Neural progenitor cell (in vitro differentiated cells): ENCODE measurements at regions not wholly inside any gene's neighbourhood (a gene's known extent, or its start where the extent isn't known, plus 50 kb on each side); places are given as distances from the start of the nearest gene placed in this dataset.

Experiments used
- DNase-seq: peaks from one replicate; pipeline ENCODE4 v3.0.0-alpha.2; 2016; ENCODE audit warnings: low spot score
- H2AFZ ChIP-seq: fragments of 200-600 bp; sonication (generic); replicated peaks from 2 replicates; pipeline ENCODE4 v1.6.1; 2016; ENCODE audit warnings: antibody characterized with exemption
- H3F3A ChIP-seq: fragments of 200-600 bp; sonication (generic); 2 replicates; pipeline ENCODE4 v1.6.1; 2016; ENCODE audit warnings: antibody characterized with exemption, low read depth
- H3K27ac ChIP-seq: fragments of 200-600 bp; sonication (generic); 2 replicates; pipeline ENCODE4 v1.5.1; 2016; ENCODE audit warnings: mild to moderate bottlenecking
- H3K27me3 ChIP-seq: fragments of 200-600 bp; sonication (generic); 2 replicates; pipeline ENCODE4 v1.6.1; 2016; ENCODE audit warnings: mild to moderate bottlenecking, moderate library complexity
- H3K36me3 ChIP-seq: fragments of 200-600 bp; sonication (generic); 2 replicates; pipeline ENCODE4 v1.5.1; 2016
- H3K4me1 ChIP-seq: fragments of 200-600 bp; sonication (generic); 2 replicates; pipeline ENCODE4 v1.6.1; 2016; ENCODE audit warnings: mixed run types
- H3K4me2 ChIP-seq: fragments of 200-600 bp; sonication (generic); 2 replicates; pipeline ENCODE4 v1.6.1; 2016
- H3K4me3 ChIP-seq: fragments of 200-600 bp; sonication (generic); 2 replicates; pipeline ENCODE4 v1.5.1; 2016
- H3K79me2 ChIP-seq: fragments of 200-600 bp; sonication (generic); 2 replicates; pipeline ENCODE4 v1.6.1; 2016; ENCODE audit warnings: low read depth
- H3K9ac ChIP-seq: fragments of 200-600 bp; sonication (generic); 2 replicates; pipeline ENCODE4 v1.6.1; 2016
- H3K9me3 ChIP-seq: fragments of 200-600 bp; sonication (generic); 2 replicates; pipeline ENCODE4 v1.5.1; 2016; ENCODE audit warnings: low read depth
- H4K20me1 ChIP-seq: fragments of 200-600 bp; sonication (generic); 2 replicates; pipeline ENCODE4 v1.6.1; 2016; ENCODE audit warnings: low read depth
- H3K27ac Mint-ChIP-seq: 3 replicates; pipeline ENCODE4 v1.8.0; 2021; ENCODE audit warnings: mixed read lengths
- H3K27me3 Mint-ChIP-seq: 2 replicates; pipeline ENCODE4 v1.8.0; 2022; ENCODE audit warnings: low read depth, mild to moderate bottlenecking, inconsistent platforms, moderate library complexity, mixed read lengths; ENCODE audit not compliant: insufficient read depth
- H3K36me3 Mint-ChIP-seq: 3 replicates; pipeline ENCODE4 v1.8.0; 2021; ENCODE audit warnings: mixed read lengths
- H3K4me1 Mint-ChIP-seq: 3 replicates; pipeline ENCODE4 v1.8.0; 2021; ENCODE audit warnings: mixed read lengths
- H3K4me3 Mint-ChIP-seq: 3 replicates; pipeline ENCODE4 v1.8.0; 2021; ENCODE audit warnings: mild to moderate bottlenecking, moderate library complexity, mixed read lengths
- H3K9me3 Mint-ChIP-seq: 3 replicates; pipeline ENCODE4 v1.8.0; 2020; ENCODE audit warnings: mixed read lengths
- CTCF ChIP-seq: fragments of 200-600 bp; sonication (generic); IDR thresholded peaks from 2 replicates; pipeline ENCODE4 v1.5.1; 2017; ENCODE audit warnings: antibody characterized with exemption, mild to moderate bottlenecking
- EZH2 ChIP-seq: fragments of 200-600 bp; sonication (generic); IDR thresholded peaks from 2 replicates; pipeline ENCODE4 v1.6.1; 2017; ENCODE audit warnings: antibody characterized with exemption, mild to moderate bottlenecking, moderate library complexity
- EZH2phosphoT487 ChIP-seq: fragments of 200-600 bp; sonication (generic); IDR thresholded peaks from 2 replicates; pipeline ENCODE4 v1.6.1; 2017; ENCODE audit warnings: antibody characterized with exemption

- H3K4me3 ChIP-seq, result no peak overlapping the region
Observed at GRCh38 chr4:184937030-184937710, 81.1 kb upstream of the HELT start.

GRCh38 chr4:184937745-184938144 lies 80.5 kb upstream of the HELT start:
- peaks cover 3% of the 10 kb centered on the region for H3K36me3 Mint-ChIP-seq
- no peak overlapping the region for H3K27ac Mint-ChIP-seq

More at GRCh38 chr4:184937030-184937710, 81.1 kb upstream of the HELT start:
- Histone ChIP-seq H3F3A (no peaks in the 10 kb centered on the region), H3K9me3 (no peaks in the 10 kb centered on the region), H3K27ac (no peak overlapping the region), H3K4me2 (no peak overlapping the region), H3K27me3 (no peaks in the 10 kb centered on the region), H3K79me2 (no peaks in the 10 kb centered on the region), H2AFZ (no peak overlapping the region), H3K36me3 (no peaks in the 10 kb centered on the region), H3K4me1 (peaks cover 8% of the 10 kb centered on the region), H3K9ac (no peak overlapping the region), H4K20me1 (no peaks in the 10 kb centered on the region)
- no peak overlapping the region for H3K4me3 Mint-ChIP-seq
- TF ChIP-seq EZH2phosphoT487, result no peak
- no peak for TF ChIP-seq EZH2
- no peak for TF ChIP-seq CTCF
- peaks cover 10% of the 10 kb centered on the region for H3K4me1 Mint-ChIP-seq
- peaks cover 3% of the 10 kb centered on the region for H3K36me3 Mint-ChIP-seq
- no peak for DNase-seq
- H3K27ac Mint-ChIP-seq, result no peak overlapping the region
- H3K27me3 Mint-ChIP-seq, result peaks cover 5% of the 10 kb centered on the region
- H3K9me3 Mint-ChIP-seq, result peaks cover 6% of the 10 kb centered on the region

GRCh38 chr4:184938871-184939270 lies 79.4 kb upstream of the HELT start:
- H3K36me3 Mint-ChIP-seq, result peaks cover 3% of the 10 kb centered on the region
- DNase-seq, result no peak
- H3K9me3 Mint-ChIP-seq, result peaks cover 6% of the 10 kb centered on the region
- H3K4me1 Mint-ChIP-seq, result peaks cover 10% of the 10 kb centered on the region
- Histone ChIP-seq H3K27me3 (no peaks in the 10 kb centered on the region), H3K4me2 (no peak overlapping the region), H3F3A (no peaks in the 10 kb centered on the region), H3K9me3 (no peaks in the 10 kb centered on the region), H3K9ac (no peak overlapping the region), H3K4me3 (no peak overlapping the region), H2AFZ (no peak overlapping the region), H3K79me2 (no peaks in the 10 kb centered on the region), H3K4me1 (peaks cover 8% of the 10 kb centered on the region), H3K36me3 (no peaks in the 10 kb centered on the region), H3K27ac (no peak overlapping the region), H4K20me1 (no peaks in the 10 kb centered on the region)
- H3K4me3 Mint-ChIP-seq, result no peak overlapping the region
- TF ChIP-seq EZH2phosphoT487 (no peak), EZH2 (no peak), CTCF (no peak)
- peaks cover 3% of the 10 kb centered on the region for H3K27me3 Mint-ChIP-seq
- no peak overlapping the region for H3K27ac Mint-ChIP-seq

More at GRCh38 chr4:184937745-184938144, 80.5 kb upstream of the HELT start:
- peaks cover 3% of the 10 kb centered on the region for H3K27me3 Mint-ChIP-seq
- H3K4me1 Mint-ChIP-seq, result peaks cover 10% of the 10 kb centered on the region
- Histone ChIP-seq H2AFZ (no peak overlapping the region), H3K9ac (no peak overlapping the region), H3K4me3 (no peak overlapping the region), H4K20me1 (no peaks in the 10 kb centered on the region), H3K36me3 (no peaks in the 10 kb centered on the region), H3F3A (no peaks in the 10 kb centered on the region), H3K4me1 (peaks cover 8% of the 10 kb centered on the region), H3K27me3 (no peaks in the 10 kb centered on the region), H3K9me3 (no peaks in the 10 kb centered on the region), H3K79me2 (no peaks in the 10 kb centered on the region), H3K4me2 (no peak overlapping the region), H3K27ac (no peak overlapping the region)
- TF ChIP-seq EZH2phosphoT487, result no peak
- H3K4me3 Mint-ChIP-seq, result no peak overlapping the region
- H3K9me3 Mint-ChIP-seq, result peaks cover 6% of the 10 kb centered on the region
- peak; percentile 8 for DNase-seq

- H3K79me2 ChIP-seq, result no peaks in the 10 kb centered on the region
- no peaks in the 10 kb centered on the region for H3K27me3 ChIP-seq
- H3K4me1 ChIP-seq, result peaks cover 8% of the 10 kb centered on the region
- TF ChIP-seq EZH2 (no peak), CTCF (no peak), EZH2phosphoT487 (no peak)
- no peak overlapping the region for H3K4me2 ChIP-seq
- H3F3A ChIP-seq, result no peaks in the 10 kb centered on the region
- H3K36me3 Mint-ChIP-seq, result peaks cover 3% of the 10 kb centered on the region
- no peaks in the 10 kb centered on the region for H3K9me3 ChIP-seq
- H3K4me3 ChIP-seq, result no peak overlapping the region
- H2AFZ ChIP-seq, result no peak overlapping the region
- peaks cover 10% of the 10 kb centered on the region for H3K4me1 Mint-ChIP-seq
- H3K9ac ChIP-seq, result no peak overlapping the region
- no peaks in the 10 kb centered on the region for H3K36me3 ChIP-seq
- no peaks in the 10 kb centered on the region for H4K20me1 ChIP-seq
- H3K27ac Mint-ChIP-seq, result no peak overlapping the region
- no peak overlapping the region for H3K27ac ChIP-seq
- H3K9me3 Mint-ChIP-seq, result peaks cover 6% of the 10 kb centered on the region
- no peak overlapping the region for H3K4me3 Mint-ChIP-seq
- DNase-seq, result no peak
- peaks cover 3% of the 10 kb centered on the region for H3K27me3 Mint-ChIP-seq
Observed at GRCh38 chr4:184939978-184940377, 78.3 kb upstream of the HELT start.
